HepG2 (cell line): ENCODE measurements at regions not wholly inside any gene's neighbourhood (a gene's known extent, or its start where the extent isn't known, plus 50 kb on each side); places are given as distances from the start of the nearest gene placed in this dataset.

Experiments used
- ARNT2 ChIP-seq: sonication (generic); formaldehyde crosslinking; IDR thresholded peaks from 2 replicates; pipeline ENCODE4 v1.8.0; 2022; ENCODE audit warnings: mild to moderate bottlenecking, low read depth, missing genetic modification reagents, moderate library complexity
- CHD2 ChIP-seq: IDR thresholded peaks from 2 replicates; pipeline ENCODE4 v1.6.1; 2011; ENCODE audit warnings: low read depth, low read length, improper control_type of control experiment
- MIXL1 ChIP-seq: IDR thresholded peaks from 2 replicates; pipeline ENCODE4 v1.6.1; 2016
- SALL1 ChIP-seq: sonication (generic); formaldehyde crosslinking; IDR thresholded peaks from 2 replicates; pipeline ENCODE4 v1.8.0; 2022; ENCODE audit warnings: mild to moderate bottlenecking, missing genetic modification reagents
- ZNF609 ChIP-seq: sonication (generic); formaldehyde crosslinking; IDR thresholded peaks from 2 replicates; pipeline ENCODE4 v1.4.0; 2020; ENCODE audit warnings: mild to moderate bottlenecking, missing genetic modification reagents, borderline replicate concordance

GRCh38 chr7:118003476-118003875 lies 130.2 kb upstream of the CTTNBP2 start:
- TF ChIP-seq ARNT2 (CRISPR knock-in tag) (no peak), MIXL1 (CRISPR knock-in tag) (no peak), CHD2 (no peak), ZNF609 (CRISPR knock-in tag) (no peak), SALL1 (CRISPR knock-in tag) (no peak)
